NCI-H2171 treated with DMSO at 0.1 percent for 48 hours (cell line): ENCODE measurements at regions not wholly inside any gene's neighbourhood (a gene's known extent, or its start where the extent isn't known, plus 50 kb on each side); places are given as distances from the start of the nearest gene placed in this dataset.
A peak's percentile ranks its signal among the peaks of the same experiment; 100 is the strongest.
"Not testable (repeated sequence)": the region's sequence is repeated elsewhere in the genome, so short reads cannot be mapped to it uniquely, and the experiment has no call there.

Experiments
- DNase-seq: peaks from one replicate; lab custom pipeline; 2025; lab: John Stamatoyannopoulos, UW

GRCh38 chr12:90687682-90688081 lies 267.3 kb downstream of the CCER1 start:
- not testable (repeated sequence) for DNase-seq

GRCh38 chr12:90683871-90684270 lies 271.1 kb downstream of the CCER1 start:
- no peak for DNase-seq

GRCh38 chr12:90682398-90682797 lies 272.6 kb downstream of the CCER1 start:
- no peak for DNase-seq

GRCh38 chr12:90679674-90680073 lies 275.3 kb downstream of the CCER1 start:
- DNase-seq, result no peak

- no peak for DNase-seq
These were observed 277.4 kb downstream of the CCER1 start for GRCh38 chr12:90677552-90677951.

GRCh38 chr12:90677055-90677454 lies 277.9 kb downstream of the CCER1 start:
- no peak for DNase-seq

GRCh38 chr12:90675106-90675505 lies 279.9 kb downstream of the CCER1 start:
- no peak for DNase-seq

GRCh38 chr12:90672081-90672480 lies 282.9 kb downstream of the CCER1 start:
- DNase-seq, result no peak

- not testable (repeated sequence) for DNase-seq
These were observed 291.0 kb downstream of the CCER1 start for GRCh38 chr12:90663949-90664348.

- DNase-seq, result no peak
These were observed 295.9 kb downstream of the CCER1 start for GRCh38 chr12:90659060-90659459.

- no peak for DNase-seq
These were observed 301.9 kb downstream of the CCER1 start for GRCh38 chr12:90653040-90653439.

GRCh38 chr12:90652280-90652679 lies 302.7 kb downstream of the CCER1 start:
- no peak for DNase-seq

GRCh38 chr12:90645181-90645580 lies 309.8 kb downstream of the CCER1 start:
- no peak for DNase-seq

- no peak for DNase-seq
These were observed 323.3 kb downstream of the CCER1 start for GRCh38 chr12:90631591-90632212.

GRCh38 chr12:90630006-90630405 lies 325.0 kb downstream of the CCER1 start:
- DNase-seq, result no peak

- DNase-seq, result no peak
These were observed 326.8 kb downstream of the CCER1 start for GRCh38 chr12:90628213-90628612.

- peak; percentile 52 for DNase-seq
These were observed 327.6 kb downstream of the CCER1 start for GRCh38 chr12:90627180-90627896.

GRCh38 chr12:90622431-90622830 lies 332.5 kb downstream of the CCER1 start:
- no peak for DNase-seq

- DNase-seq, result no peak
These were observed 333.0 kb downstream of the CCER1 start for GRCh38 chr12:90621927-90622326.

GRCh38 chr12:90619943-90620342 lies 335.0 kb downstream of the CCER1 start:
- no peak for DNase-seq

- DNase-seq, result no peak
These were observed 336.4 kb downstream of the CCER1 start for GRCh38 chr12:90618586-90618985.

- no peak for DNase-seq
These were observed 343.1 kb downstream of the CCER1 start for GRCh38 chr12:90611891-90612290.

GRCh38 chr12:90611048-90611447 lies 343.9 kb downstream of the CCER1 start:
- DNase-seq, result no peak
